Thoracic aorta (tissue), 2 donors: ENCODE measurements at regions not wholly inside any gene's neighbourhood (a gene's known extent, or its start where the extent isn't known, plus 50 kb on each side); places are given as distances from the start of the nearest gene placed in this dataset.

ENCODE experiments used
- ATAC-seq: fragments of 150-250 bp; one replicate; pipeline ENCODE4 v1.8.0; 2017; ENCODE audit warnings: low read depth; ENCODE audit not compliant: insufficient number of reproducible peaks, low FRiP score
- DNase-seq: peaks from one replicate; pipeline ENCODE4 v3.0.0-alpha.2; 2020; ENCODE audit warnings: low spot score
- H3K27ac ChIP-seq, 2 donors: fragments of 200-600 bp; sonication (generic); 1 replicate in 1 of 2; 2 replicates in 1 of 2; pipeline ENCODE4 v1.5.1; 2016; ENCODE audit warnings: mild to moderate bottlenecking in 2 of 2, moderate library complexity in 2 of 2
- H3K27me3 ChIP-seq: fragments of 200-600 bp; sonication (generic); replicated peaks from 2 replicates; pipeline ENCODE4 v1.6.0; 2016; ENCODE audit warnings: mild to moderate bottlenecking; ENCODE audit not compliant: insufficient read depth
- H3K36me3 ChIP-seq: fragments of 200-600 bp; sonication (generic); one replicate; pipeline ENCODE4 v1.5.1; 2016
- H3K4me1 ChIP-seq, 2 donors: fragments of 200-600 bp; sonication (generic); 1 replicate in 1 of 2; 2 replicates in 1 of 2; pipeline versions ENCODE4 v1.5.1 to v1.6.0; 2016; ENCODE audit warnings: low read depth in 2 of 2, mild to moderate bottlenecking in 1 of 2; ENCODE audit not compliant: control insufficient read depth in 1 of 2
- H3K4me3 ChIP-seq: fragments of 200-600 bp; sonication (generic); 2 replicates; pipeline ENCODE4 v1.5.1; 2016; ENCODE audit warnings: mild to moderate bottlenecking
- H3K9me3 ChIP-seq: fragments of 200-600 bp; sonication (generic); 2 replicates; pipeline ENCODE4 v1.5.1; 2016
- TF ChIP-seq, protein P1 (sequence below): fragments of 200-600 bp; sonication (generic); IDR thresholded peaks from one replicate; pipeline ENCODE4 v1.5.1; 2019; ENCODE audit warnings: antibody characterized with exemption

DNA sequence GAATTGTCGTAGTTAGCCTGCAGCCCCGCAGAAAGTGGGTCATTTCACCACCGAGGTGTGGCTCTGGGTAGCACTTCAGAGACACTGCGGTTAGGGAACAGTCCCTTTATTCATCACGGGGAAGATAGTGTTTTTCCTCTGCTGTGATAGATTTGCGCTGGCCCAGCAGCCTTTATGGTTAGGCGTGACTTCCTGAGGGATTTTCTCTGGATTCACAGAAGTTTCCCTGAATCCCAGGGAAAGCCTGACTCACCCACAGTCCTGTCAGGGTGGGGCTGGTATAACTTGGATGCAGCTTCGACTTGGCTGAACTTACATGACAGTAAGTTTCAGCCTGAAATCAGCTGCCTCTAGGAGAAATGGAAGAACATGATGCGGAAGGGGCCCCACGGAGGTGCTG is 196.3 kb upstream of the HHIP start:
- DNase-seq (no peak), ATAC-seq (no peak)
- no peaks in the 10 kb centered on the region for H3K27me3 ChIP-seq
- H3K36me3 ChIP-seq: no peaks in the 10 kb centered on the region
- no peaks in the 10 kb centered on the region for H3K4me1 ChIP-seq
- no peaks in the 10 kb centered on the region for H3K9me3 ChIP-seq
- TF ChIP-seq, protein P1, sequence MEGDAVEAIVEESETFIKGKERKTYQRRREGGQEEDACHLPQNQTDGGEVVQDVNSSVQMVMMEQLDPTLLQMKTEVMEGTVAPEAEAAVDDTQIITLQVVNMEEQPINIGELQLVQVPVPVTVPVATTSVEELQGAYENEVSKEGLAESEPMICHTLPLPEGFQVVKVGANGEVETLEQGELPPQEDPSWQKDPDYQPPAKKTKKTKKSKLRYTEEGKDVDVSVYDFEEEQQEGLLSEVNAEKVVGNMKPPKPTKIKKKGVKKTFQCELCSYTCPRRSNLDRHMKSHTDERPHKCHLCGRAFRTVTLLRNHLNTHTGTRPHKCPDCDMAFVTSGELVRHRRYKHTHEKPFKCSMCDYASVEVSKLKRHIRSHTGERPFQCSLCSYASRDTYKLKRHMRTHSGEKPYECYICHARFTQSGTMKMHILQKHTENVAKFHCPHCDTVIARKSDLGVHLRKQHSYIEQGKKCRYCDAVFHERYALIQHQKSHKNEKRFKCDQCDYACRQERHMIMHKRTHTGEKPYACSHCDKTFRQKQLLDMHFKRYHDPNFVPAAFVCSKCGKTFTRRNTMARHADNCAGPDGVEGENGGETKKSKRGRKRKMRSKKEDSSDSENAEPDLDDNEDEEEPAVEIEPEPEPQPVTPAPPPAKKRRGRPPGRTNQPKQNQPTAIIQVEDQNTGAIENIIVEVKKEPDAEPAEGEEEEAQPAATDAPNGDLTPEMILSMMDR: no peak
- no peak overlapping the region for H3K27ac ChIP-seq
- no peak overlapping the region for H3K4me3 ChIP-seq

DNA sequence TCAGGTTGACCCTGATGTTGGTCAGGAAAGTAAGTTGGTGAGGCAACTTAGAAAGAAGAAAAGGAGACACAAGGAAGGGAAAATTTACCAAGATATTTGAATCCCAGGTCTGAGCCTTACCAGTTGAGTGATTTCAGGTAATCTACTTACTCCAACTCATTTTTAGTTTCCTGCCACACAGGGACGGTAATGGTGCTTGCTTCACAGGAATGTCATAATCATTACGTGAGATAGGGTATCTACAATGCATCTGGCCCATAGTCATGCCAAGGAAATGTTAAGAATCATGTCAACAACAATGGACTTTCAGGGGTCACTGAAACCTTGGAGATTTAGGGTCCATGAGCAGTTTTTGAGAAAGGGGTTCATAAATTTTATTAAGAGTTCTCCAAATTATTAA is 195.4 kb upstream of the HHIP start:
- no peak for DNase-seq
- Histone ChIP-seq H3K4me3 (no peak overlapping the region), H3K4me1 (no peaks in the 10 kb centered on the region), H3K27me3 (no peaks in the 10 kb centered on the region), H3K27ac (no peak overlapping the region), H3K9me3 (no peaks in the 10 kb centered on the region), H3K36me3 (no peaks in the 10 kb centered on the region)
- TF ChIP-seq, protein P1: no peak
- no peak for ATAC-seq

DNA sequence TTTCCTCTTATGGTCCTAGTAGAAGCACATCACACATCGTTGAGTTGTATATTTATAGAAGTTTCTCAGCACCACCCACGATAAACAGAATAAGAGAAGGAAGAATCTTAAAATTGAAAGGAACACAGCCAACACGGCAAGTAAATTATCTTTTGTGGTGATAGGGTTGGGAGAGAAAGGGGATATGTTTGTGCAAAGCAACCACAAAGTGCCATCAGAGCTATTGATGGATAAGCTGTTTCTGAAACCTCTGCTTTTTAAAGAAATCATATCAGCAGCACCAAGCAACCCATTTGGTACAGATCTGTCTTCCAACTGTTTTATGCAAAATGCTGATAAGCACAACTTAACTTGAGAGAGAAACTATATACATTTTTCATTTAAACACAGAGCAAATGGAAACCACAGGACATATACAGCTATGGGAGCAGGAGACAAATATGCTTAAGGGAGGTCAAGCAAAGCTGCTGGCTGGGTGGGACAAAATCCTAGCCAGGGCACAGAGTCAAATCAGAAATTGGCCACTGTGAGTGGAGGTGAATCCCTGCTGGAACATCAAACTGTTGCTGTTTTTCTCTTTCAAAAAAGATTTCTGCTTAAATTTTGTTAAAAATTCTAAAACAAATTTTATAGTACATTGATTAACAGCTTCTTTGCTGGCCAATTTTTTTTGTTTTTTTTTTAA is 194.0 kb upstream of the HHIP start:
- ATAC-seq: no peak
- no peaks in the 10 kb centered on the region for H3K4me1 ChIP-seq
- DNase-seq: no peak
- no peaks in the 10 kb centered on the region for H3K27me3 ChIP-seq
- no peak overlapping the region for H3K4me3 ChIP-seq
- TF ChIP-seq, protein P1: no peak
- no peak overlapping the region for H3K27ac ChIP-seq
- no peaks in the 10 kb centered on the region for H3K36me3 ChIP-seq
- no peaks in the 10 kb centered on the region for H3K9me3 ChIP-seq

DNA sequence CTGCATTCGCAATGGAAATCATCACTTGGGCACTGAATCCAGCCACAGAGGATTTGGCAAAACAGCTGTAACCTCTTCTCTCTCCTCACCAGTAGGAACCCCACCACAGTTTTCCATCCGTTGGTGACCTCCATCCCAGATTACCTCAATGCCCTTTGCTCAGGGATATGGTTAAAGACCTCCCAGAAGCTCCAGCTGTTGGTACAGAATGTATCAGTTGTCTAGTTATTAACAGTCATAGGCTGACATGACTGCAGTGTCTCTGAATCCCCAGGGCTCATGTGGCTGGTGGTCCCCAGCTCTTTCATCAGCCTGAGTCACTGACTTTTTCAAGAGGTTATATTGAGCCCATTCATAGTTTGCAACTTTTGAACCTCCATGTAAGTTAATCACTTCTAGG is 189.8 kb upstream of the HHIP start:
- H3K36me3 ChIP-seq: no peaks in the 10 kb centered on the region
- H3K4me3 ChIP-seq: no peak overlapping the region
- H3K4me1 ChIP-seq: no peaks in the 10 kb centered on the region
- H3K27ac ChIP-seq: no peak overlapping the region
- TF ChIP-seq, protein P1: no peak
- ATAC-seq: no peak
- H3K9me3 ChIP-seq: no peaks in the 10 kb centered on the region
- no peaks in the 10 kb centered on the region for H3K27me3 ChIP-seq
- DNase-seq: no peak

DNA sequence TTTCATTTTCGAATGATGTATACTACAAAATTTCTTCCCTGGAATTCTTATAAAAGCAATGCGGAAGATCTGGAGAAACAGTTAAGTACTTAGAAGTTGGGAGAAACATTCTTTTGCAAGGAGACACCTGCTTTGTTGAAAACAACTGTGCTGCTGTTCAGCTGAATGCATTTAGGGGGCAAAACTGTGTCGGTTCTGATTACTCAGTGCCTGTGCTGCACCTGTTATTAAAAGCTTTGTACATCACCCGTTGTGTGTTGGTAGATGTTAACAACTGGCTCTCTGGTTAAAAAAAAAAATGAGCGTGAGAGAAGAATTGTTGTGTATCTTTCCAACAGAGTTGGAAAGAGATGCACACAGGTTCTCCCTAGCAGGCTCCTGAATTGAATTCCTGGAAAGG is 184.1 kb upstream of the HHIP start:
- Histone ChIP-seq H3K4me3 (no peak overlapping the region), H3K27me3 (no peaks in the 10 kb centered on the region), H3K9me3 (no peaks in the 10 kb centered on the region), H3K27ac (no peak overlapping the region), H3K4me1 (no peaks in the 10 kb centered on the region), H3K36me3 (no peaks in the 10 kb centered on the region)
- TF ChIP-seq, protein P1: no peak
- ATAC-seq (no peak), DNase-seq (no peak)
